ENCODE measurements at regions not wholly inside any gene's neighbourhood (a gene's known extent, or its start where the extent isn't known, plus 50 kb on each side); places are given as distances from the start of the nearest gene placed in this dataset.

DNA sequence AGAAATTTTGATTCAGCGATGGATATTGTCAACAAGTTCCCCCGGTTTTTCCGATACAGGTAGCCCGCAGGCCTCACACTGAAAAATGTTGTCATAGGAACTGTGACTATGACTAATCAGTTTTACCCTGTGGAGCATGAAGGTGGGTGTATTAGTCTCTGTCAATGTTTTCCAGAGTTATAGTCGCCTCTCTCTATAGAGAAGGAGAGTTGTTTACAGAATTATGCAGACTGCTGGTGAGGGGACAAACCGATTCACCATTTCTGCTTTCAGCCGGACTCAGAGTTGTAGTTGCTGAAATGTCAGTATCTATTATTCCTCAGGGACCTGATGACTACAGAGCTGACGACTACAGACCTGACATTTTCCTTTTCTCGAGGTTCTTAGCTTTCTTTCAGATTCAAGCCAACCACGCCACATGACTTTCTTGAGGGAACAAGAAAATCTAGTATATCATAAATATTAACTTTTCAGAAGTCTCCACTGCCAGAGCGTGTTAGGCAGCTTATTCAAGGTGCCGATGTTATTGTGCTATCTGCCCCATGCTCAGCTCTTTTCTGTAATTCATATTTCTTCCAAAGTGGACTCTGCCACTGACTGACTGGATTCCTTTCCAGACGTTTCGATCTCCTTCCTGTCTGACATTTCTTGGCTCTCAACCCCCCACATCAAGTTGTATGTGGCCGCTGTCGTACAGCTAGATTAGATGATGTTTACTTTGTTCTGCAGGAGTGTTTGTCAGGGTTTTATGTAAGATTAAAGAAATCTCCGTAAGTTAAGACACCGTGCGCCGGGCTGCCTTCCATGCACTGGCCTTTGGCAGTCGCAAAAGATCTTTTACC, 178.1 kb downstream of the FGF1 start:
- DNase-seq (ENCODE audit: low spot score) = no peak

DNA sequence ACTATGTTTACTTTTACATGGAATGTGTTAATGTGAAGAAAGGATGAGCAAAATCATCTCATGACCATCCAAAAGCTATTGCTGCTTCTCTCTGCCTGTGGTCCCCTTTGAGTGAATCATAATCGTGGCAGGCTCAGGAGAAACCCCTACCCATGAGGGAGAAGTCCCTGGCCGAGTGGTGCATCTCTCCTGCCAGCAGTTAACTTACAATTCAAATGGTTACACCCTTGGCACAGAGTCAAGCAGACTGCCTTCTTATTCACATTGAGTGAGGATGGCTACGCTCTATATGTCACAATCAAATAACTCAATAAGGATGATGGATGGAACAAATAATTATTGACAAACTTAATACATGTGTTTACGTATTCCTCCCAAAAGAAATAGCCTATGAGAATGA, 179.1 kb downstream of the FGF1 start:
- DNase-seq (ENCODE audit: low spot score) = no peak

- no peak for DNase-seq (ENCODE audit: low spot score)
Measured at GRCh38 chr5:142506046-142506445, 179.8 kb downstream of the FGF1 start.

- no peak for DNase-seq (ENCODE audit: low spot score)
Measured at GRCh38 chr5:142501890-142502289, 177.1 kb upstream of the SPRY4 start.

GRCh38 chr5:142500227-142500905, 175.5 kb upstream of the SPRY4 start:
- DNase-seq (ENCODE audit: low spot score) = no peak

DNA sequence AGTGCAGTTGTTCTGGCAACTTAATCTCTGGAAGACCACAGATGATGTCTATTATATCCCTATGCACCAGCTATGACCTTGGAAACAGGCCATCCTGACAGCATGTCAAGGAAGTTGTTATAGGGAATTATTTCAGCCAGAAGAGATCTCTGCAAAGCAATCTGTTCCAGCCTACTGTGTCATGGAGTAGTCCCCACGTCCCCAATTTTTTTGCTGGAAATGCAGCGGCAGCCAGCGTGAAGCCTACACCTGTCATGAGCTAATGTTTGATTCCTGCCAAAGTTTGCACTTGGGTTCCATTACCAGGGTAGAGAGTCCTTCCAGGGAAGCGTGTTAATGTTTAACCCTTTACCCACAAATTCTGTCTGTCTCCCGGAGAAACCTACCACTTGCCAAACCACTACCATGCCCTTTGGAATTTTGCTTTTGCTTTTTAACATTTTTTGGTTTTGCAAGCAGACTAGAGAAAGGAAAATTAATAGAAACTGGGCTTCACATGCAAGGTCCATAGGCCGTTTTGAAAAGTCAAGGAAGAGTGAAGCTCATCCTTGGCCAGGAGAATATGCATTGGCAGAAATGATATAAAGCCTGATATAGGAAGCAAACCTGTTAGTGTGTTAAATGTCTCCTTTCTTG, 174.9 kb upstream of the SPRY4 start:
- DNase-seq (ENCODE audit: low spot score) = no peak

DNA sequence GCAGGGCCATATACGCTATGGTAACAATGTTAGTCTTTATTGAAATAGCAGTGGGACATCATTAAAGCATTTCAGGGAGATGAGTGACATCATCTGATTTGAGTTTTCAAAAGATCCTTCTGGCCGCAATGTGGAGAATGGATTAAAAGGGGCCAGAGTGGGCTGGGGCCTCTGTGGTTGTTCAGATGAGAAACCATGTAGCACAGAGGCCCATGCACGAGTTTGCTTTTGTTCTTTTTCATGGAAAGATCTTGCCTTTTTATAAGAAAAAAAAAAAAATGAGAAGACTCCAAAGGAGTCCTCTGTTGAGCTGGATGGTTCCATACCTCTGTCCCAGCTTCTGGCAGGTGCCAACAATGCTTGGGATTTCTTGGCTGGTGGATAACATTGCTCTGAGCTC, 173.5 kb upstream of the SPRY4 start:
- no peak for DNase-seq (ENCODE audit: low spot score)

DNA sequence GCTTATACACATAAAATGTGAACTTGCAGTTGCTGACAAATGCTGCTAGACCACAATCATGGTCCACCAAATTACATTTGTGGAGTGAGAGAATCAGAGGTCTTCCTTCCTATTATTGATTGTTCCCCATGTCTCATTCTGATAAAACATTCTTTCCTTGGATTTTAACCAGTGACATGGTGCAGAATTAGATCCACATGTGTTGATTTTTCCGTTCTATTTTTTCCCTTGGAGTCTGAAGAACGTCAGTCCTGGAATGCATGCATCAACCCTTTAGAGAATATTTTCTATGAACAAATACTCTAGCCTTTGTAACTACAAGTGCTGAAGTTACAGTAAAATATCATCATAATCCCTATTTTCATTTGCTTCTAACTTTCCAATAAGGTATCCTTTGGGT, 170.7 kb upstream of the SPRY4 start:
- DNase-seq (ENCODE audit: low spot score) = no peak

DNA sequence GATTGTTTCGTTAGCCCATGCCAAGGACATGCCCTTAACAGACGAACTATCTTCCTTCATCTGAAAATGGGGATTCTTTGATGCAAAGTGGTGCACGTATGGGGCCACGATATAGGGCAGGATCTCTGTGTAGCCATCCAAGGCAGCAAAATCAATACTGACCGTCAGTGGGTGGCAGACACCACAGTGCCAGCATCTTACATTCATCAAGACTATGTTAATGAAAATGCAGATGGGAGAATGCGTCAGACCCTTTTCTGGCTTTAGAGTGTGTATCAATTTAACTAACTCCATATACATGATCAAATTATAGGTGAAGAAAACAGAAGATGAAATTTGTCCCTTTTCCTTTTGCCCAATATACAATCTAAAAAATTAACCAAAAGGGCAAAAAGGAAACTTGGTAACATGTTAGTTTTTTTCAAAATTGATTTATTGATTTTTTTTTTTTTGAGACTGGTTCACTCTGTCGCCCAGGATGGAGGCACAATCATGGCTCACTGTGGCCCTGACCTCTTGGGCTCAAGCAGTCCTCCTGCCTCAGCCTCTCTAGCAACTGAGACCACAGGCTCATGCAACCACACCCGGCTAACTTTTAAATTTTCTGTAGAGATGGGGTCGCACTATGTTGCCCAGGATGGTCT, 169.2 kb upstream of the SPRY4 start:
- DNase-seq (ENCODE audit: low spot score) = no peak

DNA sequence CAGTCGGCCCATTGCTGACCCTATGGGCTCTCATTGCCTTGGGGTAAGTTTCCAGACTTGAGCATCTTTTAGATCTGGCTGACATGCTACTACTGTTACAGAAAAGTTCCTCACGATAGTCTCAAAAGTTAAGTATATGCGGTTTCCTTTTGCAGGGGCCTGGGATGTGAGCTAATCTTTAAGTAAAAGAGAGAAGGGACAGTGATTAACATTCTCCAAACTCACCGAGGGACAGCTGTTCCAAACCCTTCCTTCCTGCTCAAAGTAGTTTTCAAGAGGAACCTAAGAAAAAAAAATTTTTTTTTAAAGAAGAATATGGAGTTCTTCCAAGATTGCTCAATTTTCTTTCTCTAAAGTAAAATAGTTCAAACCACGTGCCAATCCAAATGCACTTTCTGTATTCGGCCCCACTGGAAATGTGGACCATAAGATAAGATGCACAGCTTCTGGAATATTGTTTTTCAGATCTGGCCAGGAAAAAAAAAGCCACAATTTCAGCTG, 168.0 kb upstream of the SPRY4 start:
- no peak for DNase-seq (ENCODE audit: low spot score)

DNA sequence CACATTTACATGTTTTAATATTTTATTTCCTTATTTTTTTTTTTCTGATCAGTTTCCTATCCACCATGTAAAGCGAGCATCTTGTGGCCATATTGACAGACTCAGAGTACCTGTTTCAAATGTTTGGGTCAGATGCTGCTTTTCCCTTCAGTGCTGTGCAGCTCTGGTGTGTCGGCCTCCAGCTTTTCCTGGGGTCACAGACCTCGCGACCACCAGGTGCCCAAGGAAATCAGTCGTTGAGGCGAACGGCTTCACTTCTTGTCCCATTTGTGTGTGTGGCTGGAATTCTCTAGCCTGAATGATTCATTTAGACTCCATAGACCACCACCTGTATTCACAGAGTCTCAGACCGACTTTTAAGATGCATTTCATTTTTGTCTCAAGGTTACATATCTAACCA, 166.9 kb upstream of the SPRY4 start:
- DNase-seq (ENCODE audit: low spot score) = no peak

GRCh38 chr5:142491270-142491669, 166.4 kb upstream of the SPRY4 start:
- no peak for DNase-seq (ENCODE audit: low spot score)

DNA sequence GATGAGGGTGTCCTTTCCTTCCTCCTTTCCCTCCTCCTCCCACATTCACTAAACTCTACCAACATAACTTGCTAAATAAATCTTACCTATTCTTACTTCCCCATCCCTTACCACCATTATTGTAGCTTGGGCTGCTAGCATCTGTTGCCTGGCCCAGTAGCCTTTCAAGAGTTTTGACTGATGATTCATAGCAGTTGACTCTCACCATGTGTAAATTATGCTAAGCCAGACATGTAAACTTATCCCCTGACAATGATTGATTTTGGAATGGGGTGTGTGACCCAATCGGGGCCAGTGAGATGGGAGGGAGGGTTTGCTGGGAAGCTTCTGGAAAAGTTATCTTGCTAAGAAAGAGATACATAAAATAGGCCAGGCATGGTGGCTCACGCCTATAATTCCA, 161.8 kb upstream of the SPRY4 start:
- no peak for DNase-seq (ENCODE audit: low spot score)

GRCh38 chr5:142486020-142486419, 161.2 kb upstream of the SPRY4 start:
- no peak for DNase-seq (ENCODE audit: low spot score)

GRCh38 chr5:142484821-142485387, 160.1 kb upstream of the SPRY4 start:
- DNase-seq (ENCODE audit: low spot score) = no peak

DNA sequence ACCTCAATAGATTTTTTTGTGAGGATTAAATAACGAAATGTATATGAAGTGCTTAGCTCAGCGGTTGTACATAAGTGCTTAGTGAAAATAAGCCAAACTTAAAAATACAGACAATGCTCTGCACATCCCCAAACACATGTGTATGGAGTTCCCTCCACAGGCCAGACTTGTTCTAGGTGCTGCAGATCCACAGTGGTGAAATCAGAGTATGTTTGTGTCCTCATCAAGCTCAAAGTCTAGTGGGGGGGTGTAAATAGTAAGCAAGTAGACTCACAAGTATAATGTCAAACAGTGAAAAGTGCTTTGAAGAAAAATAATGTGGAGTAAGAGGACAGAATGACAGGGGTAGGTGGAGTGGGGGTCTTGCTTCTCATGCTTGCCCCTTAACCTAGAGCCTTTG, 157.4 kb upstream of the SPRY4 start:
- no peak for DNase-seq (ENCODE audit: low spot score)

DNA sequence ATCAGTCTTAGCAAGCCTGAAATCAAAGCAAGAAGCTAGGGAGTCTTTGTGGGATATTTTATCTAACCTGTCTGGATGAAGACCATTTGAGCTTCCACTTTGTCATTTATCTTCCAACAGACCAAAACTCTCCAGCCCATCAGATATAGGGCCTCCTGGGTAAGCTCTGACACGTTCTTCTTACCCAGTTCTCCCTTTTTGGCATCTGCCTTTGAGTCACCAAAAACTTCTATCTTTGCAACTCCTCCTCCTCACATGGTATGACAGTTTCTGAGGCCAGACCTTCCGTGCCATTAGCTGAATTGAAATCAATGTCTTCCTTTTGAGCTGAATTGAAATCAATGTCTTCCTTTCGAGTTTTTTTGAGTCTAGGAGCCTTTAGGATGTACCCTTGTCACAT, 156.6 kb upstream of the SPRY4 start:
- DNase-seq (ENCODE audit: low spot score) = no peak

GRCh38 chr5:142479854-142480519, 155.2 kb upstream of the SPRY4 start:
- no peak for DNase-seq (ENCODE audit: low spot score)

DNA sequence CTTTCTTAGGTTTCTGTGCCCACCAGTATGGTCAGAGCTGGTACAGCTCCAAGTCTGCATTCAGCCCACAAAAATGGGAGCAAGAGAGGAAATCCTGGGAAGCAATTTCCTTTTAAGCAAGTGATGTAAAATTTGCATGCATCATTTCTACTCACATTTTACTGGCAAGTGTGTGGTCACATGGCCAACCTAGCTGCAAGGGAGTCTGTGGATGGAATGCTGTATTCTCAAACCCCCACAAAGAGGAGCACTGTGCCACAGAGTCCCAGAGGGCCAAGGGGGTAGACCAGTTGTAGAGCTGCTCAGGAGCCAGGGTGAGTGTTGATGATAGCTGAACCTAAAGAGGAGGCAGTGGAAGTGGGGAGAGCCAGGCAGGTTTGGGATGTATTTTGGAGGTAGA, 154.3 kb upstream of the SPRY4 start:
- DNase-seq (ENCODE audit: low spot score) = no peak

DNA sequence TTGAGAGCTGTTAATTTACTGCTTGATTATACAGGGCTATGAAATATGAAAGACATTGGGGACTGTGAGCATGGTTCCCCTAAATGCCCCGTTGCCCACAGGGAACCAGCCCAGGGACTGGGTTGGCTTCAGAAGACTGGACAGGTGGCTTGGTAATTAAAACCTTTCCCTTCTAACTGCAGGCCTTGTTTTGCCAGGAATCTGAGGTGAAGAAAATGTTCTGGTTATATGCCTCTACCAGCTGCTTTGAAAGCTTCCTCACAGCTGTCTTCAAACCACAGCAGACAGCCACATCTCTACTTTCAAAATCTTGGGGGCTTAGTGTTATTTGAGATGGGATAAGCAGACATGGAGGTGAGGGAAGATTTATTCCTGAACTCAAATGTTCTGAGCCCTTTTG, 153.3 kb upstream of the SPRY4 start:
- no peak for DNase-seq (ENCODE audit: low spot score)

GRCh38 chr5:142475102-142475513, 150.3 kb upstream of the SPRY4 start:
- no peak for DNase-seq (ENCODE audit: low spot score)

All from CD4-positive, alpha-beta T cell treated with Interleukin-6 at 100 ng/mL for 8 hours (primary cell).